Bronchial epithelial cell (primary cell): ENCODE measurements at regions not wholly inside any gene's neighbourhood (a gene's known extent, or its start where the extent isn't known, plus 50 kb on each side); places are given as distances from the start of the nearest gene placed in this dataset.
"Not testable (repeated sequence)": the region's sequence is repeated elsewhere in the genome, so short reads cannot be mapped to it uniquely, and the experiment has no call there.

Source experiments
- DNase-seq: peaks from one replicate; pipeline ENCODE4 v3.0.0-alpha.2; 2010; ENCODE audit warnings: low read depth
- FAIRE-seq: peaks from 2 replicates; lab custom pipeline; 2011; peaks lifted over from hg19 to GRCh38; lab: Jason Lieb, UNC
- H3K27me3 ChIP-seq: 2 replicates; pipeline ENCODE4 v1.5.1; 2011; ENCODE audit warnings: low read length; ENCODE audit not compliant: control insufficient read depth, insufficient read depth
- H3K36me3 ChIP-seq: 2 replicates; pipeline ENCODE4 v1.5.1; 2011; ENCODE audit warnings: low read length; ENCODE audit not compliant: control insufficient read depth, insufficient read depth
- H3K4me3 ChIP-seq: 2 replicates; pipeline ENCODE4 v1.5.1; 2011; ENCODE audit warnings: mild to moderate bottlenecking, low read depth, low read length, control low read depth
- TF ChIP-seq, protein P1 (sequence below): IDR thresholded peaks from 2 replicates; pipeline ENCODE4 v1.5.1; 2011; ENCODE audit warnings: mild to moderate bottlenecking, moderate library complexity, low read length, control low read depth, inconsistent platforms; ENCODE audit not compliant: insufficient read depth, severe bottlenecking

DNA sequence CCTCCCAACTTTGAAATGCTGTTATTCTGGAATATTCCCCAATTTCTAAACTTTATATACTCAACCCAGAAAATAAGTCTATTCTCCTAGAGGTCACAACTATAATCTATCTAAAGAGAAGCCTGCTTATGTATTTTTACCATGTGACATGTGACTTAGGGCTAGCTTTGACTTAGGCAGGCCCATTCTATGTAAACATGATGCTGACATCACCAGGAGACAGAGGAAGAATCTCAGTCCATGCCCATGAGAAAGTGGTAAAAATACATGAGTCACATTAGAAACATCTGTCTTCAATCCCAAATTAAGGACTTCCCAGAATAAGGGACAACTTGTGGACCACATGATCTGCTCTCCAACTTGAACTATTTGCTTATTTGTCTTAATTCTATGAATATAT lies 113.6 kb upstream of the ID4 start:
- no peak for FAIRE-seq
- DNase-seq, result peak; percentile 74
- TF ChIP-seq, protein P1, sequence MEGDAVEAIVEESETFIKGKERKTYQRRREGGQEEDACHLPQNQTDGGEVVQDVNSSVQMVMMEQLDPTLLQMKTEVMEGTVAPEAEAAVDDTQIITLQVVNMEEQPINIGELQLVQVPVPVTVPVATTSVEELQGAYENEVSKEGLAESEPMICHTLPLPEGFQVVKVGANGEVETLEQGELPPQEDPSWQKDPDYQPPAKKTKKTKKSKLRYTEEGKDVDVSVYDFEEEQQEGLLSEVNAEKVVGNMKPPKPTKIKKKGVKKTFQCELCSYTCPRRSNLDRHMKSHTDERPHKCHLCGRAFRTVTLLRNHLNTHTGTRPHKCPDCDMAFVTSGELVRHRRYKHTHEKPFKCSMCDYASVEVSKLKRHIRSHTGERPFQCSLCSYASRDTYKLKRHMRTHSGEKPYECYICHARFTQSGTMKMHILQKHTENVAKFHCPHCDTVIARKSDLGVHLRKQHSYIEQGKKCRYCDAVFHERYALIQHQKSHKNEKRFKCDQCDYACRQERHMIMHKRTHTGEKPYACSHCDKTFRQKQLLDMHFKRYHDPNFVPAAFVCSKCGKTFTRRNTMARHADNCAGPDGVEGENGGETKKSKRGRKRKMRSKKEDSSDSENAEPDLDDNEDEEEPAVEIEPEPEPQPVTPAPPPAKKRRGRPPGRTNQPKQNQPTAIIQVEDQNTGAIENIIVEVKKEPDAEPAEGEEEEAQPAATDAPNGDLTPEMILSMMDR, result no peak
- H3K36me3 ChIP-seq, result no peaks in the 10 kb centered on the region
- H3K4me3 ChIP-seq, result no peak overlapping the region
- H3K27me3 ChIP-seq, result no peaks in the 10 kb centered on the region

GRCh38 chr6:19725436-19725835 lies 111.7 kb upstream of the ID4 start:
- DNase-seq, result peak; percentile 70
- H3K36me3 ChIP-seq, H3K4me3 ChIP-seq, H3K27me3 ChIP-seq, FAIRE-seq: not testable (repeated sequence)

- Histone ChIP-seq H3K36me3 (no peaks in the 10 kb centered on the region), H3K4me3 (no peak overlapping the region), H3K27me3 (no peaks in the 10 kb centered on the region)
- FAIRE-seq, result peak; percentile 93
- peak; percentile 92 for DNase-seq
- TF ChIP-seq, protein P1, result no peak
These were observed 105.9 kb upstream of the ID4 start for GRCh38 chr6:19731282-19731681.

DNA sequence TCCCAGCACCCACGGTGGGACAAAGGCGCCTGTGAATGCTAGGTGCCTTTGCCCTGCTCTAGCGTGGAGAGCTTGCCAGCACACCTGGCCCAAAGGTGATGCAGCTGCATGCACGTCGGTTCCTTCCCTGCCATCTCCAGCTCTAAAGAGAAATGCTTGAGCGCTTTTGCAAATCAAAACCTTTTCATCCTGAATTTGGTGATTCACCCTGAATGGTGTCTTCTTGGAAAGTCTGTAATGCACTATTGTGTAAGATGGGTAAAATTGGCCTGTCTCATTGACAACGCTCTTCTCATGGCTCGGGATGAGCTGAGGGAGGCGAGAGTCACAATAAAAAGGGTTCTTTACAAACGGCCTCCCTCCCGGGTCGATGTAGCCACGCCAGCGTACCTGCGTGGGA lies 103.1 kb upstream of the ID4 start:
- DNase-seq, result no peak
- Histone ChIP-seq H3K36me3 (no peaks in the 10 kb centered on the region), H3K4me3 (no peak overlapping the region), H3K27me3 (no peaks in the 10 kb centered on the region)
- FAIRE-seq, result no peak
- TF ChIP-seq, protein P1, result no peak

DNA sequence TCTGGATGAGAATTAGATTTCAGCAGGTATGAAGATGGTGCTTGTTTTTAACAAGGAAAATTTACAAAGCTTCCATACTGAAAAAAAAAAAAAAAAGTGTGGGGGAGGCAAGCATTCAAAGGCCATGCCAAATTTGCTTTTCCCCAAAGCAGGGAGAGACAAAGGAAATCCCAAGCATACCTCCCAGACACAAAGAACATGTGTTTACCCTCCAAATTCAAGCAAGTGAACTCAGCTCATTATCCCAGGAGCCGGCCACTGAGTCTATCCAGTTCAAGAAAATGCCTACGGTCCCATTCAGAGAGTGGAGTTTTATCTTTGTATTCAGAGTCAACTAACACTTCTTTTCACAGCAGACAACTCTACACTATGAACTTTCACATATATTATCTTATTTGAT lies 102.7 kb upstream of the ID4 start:
- TF ChIP-seq, protein P1, result no peak
- Histone ChIP-seq H3K4me3 (no peak overlapping the region), H3K27me3 (no peaks in the 10 kb centered on the region), H3K36me3 (no peaks in the 10 kb centered on the region)
- DNase-seq, result no peak
- FAIRE-seq, result no peak

DNA sequence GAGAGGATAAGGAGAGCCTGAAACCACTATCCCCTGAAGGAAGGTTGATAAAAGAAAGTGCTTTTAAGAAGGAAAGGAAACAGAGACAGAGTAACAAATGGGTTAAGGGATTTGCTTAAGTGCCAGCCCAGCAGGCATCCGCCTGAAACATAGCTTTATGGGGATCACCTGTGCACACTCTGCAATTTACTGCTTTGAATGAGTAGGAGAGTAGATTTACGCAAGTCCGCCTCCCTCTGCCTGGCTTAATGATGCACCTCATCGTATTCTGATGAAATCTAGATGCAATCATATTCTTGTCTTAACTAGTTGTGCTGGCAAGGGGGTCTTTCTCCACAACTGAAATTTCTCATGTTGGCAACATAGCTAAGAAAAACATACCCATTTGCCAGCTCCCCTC lies 101.1 kb upstream of the ID4 start:
- no peak for FAIRE-seq
- DNase-seq, result no peak
- Histone ChIP-seq H3K27me3 (no peaks in the 10 kb centered on the region), H3K36me3 (no peaks in the 10 kb centered on the region), H3K4me3 (no peak overlapping the region)
- TF ChIP-seq, protein P1, result no peak
